OCI-LY1 (cell line): ENCODE measurements at regions not wholly inside any gene's neighbourhood (a gene's known extent, or its start where the extent isn't known, plus 50 kb on each side); places are given as distances from the start of the nearest gene placed in this dataset.

Experiments used
- EZH2 ChIP-seq: fragments of 200-600 bp; sonication (generic), shearing (Covaris generic); IDR thresholded peaks from 2 replicates; pipeline ENCODE4 v1.8.0; 2017; ENCODE audit warnings: borderline replicate concordance, mixed run types, mild to moderate bottlenecking, antibody characterized with exemption, low read length, moderate library complexity, mixed read lengths
- TF ChIP-seq, protein P1 (sequence below): fragments of 200-600 bp; sonication (generic), shearing (Covaris generic); IDR thresholded peaks from 2 replicates; pipeline ENCODE4 v1.5.1; 2017; ENCODE audit warnings: mild to moderate bottlenecking, antibody characterized with exemption, low read length, moderate library complexity, mixed read lengths

DNA sequence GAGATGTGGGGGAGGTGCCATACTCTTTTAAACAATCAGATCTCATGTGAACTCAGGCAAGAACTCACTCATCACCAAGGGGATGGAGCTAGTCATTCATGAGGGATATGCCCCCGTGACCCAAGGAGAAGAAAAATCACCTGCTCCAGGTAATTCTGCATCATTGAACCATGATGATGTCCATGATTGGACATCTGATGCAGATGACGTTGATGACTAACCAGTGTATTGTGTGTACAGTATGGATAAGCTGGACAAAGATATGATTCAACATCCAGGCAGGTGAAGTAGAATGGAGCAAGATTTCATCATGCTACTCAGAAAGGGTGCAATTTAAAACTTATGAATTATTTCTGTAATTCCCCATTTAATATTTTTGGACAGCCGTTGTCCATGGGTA lies 286.4 kb upstream of the SMIM31 start:
- TF ChIP-seq, protein P1, sequence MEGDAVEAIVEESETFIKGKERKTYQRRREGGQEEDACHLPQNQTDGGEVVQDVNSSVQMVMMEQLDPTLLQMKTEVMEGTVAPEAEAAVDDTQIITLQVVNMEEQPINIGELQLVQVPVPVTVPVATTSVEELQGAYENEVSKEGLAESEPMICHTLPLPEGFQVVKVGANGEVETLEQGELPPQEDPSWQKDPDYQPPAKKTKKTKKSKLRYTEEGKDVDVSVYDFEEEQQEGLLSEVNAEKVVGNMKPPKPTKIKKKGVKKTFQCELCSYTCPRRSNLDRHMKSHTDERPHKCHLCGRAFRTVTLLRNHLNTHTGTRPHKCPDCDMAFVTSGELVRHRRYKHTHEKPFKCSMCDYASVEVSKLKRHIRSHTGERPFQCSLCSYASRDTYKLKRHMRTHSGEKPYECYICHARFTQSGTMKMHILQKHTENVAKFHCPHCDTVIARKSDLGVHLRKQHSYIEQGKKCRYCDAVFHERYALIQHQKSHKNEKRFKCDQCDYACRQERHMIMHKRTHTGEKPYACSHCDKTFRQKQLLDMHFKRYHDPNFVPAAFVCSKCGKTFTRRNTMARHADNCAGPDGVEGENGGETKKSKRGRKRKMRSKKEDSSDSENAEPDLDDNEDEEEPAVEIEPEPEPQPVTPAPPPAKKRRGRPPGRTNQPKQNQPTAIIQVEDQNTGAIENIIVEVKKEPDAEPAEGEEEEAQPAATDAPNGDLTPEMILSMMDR = no peak
- TF ChIP-seq EZH2 = no peak
